NCI-H2107 treated with DMSO at 0.1 percent for 48 hours (cell line): ENCODE measurements at regions not wholly inside any gene's neighbourhood (a gene's known extent, or its start where the extent isn't known, plus 50 kb on each side); places are given as distances from the start of the nearest gene placed in this dataset.

ENCODE experiments used
- DNase-seq: peaks from one replicate; lab custom pipeline; 2025; ENCODE audit not compliant: unreplicated experiment; lab: John Stamatoyannopoulos, UW

DNA sequence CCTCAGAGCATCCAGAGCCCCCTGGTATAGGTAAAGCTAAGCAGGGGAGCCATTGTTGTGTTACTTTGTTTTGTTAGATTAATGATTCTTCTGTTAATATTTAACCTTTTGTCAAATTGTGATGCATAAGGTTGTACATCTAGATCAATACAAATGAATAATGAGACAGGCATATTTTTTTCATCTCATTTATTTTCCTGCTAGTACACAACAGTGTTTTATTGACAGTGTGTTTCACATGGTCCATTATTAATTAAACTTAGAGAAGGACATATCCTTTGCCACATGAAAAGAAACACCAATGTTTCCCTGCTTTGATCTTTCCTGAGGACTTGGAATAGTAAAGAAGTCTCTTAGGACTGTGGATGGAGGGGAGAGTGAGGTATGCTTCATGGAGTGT lies 543.6 kb upstream of the CFAP20DC start:
- no peak for DNase-seq

DNA sequence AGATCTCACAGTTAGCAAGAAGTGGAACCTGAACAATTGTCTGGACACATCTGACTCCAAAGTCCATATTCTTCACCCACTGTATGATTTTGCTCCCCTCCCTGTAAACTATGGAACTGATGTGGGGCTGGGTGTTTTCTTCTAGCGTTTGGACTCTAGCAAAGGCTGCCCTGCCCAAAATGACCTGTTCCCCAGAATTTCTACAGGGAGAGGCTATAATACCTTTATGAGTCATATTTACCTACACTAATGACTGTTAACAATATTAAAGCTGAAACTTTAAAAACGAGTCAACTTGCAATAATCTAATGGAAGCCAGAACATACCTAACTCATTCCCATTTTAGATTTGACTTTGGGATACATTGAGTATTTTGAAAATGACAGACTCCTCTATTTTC lies 531.2 kb upstream of the CFAP20DC start:
- no peak for DNase-seq

DNA sequence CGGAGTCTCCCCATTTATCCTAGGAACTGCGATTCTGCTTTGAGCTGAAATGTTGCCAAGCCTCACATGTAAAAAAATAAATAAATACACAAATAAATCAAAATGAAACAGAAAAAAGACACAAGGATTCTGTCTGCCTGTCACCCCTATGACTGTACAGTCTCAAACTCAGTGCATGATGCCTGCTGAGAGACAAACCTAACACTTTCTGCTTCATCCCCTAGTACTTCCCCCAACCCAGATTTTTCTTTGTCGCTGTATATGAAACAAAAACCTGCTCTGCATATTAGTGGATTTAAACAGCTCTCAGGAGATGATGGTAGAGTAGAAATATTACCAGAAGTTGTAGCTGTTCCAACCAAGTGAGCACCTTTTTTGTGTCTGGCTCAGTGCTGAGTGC lies 530.7 kb upstream of the CFAP20DC start:
- DNase-seq = no peak

DNA sequence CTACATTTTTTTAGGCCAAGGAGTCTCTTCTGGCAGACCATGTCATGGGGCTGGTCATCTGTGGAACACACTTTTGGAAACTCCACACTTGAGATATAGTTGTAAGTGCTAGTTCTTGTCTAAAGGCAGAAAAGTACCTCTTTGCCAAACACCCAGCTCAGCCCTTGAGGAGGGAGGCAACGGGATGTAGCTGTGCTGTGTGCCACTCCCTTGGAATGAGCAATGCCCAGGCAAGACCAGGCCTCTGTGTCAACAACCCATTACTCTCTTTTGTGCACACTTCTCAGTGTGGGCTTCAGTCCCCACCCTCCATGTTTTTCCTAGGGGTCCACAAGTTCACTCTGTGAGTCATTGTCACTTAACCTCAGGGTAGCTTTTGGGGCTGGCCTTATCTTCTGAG lies 528.3 kb upstream of the CFAP20DC start:
- DNase-seq = no peak

DNA sequence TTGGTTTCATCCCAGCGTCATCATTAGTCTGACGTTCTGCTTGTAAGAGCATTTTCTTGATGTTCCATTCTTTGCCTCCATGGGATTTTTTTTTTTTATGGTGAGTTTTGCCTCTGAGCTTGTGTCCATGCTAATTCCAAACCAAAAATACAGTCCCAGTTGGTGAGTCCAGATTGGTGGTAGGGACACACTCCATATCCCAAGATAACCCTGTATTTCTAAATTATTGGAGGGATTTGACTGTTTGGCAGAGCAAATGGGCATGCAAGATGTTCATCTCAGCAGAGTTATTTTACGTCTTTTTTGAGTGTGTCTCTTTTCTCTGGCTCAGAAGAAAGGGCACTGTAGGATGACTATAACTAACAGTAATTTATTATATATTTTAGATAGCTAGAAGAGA lies 526.8 kb upstream of the CFAP20DC start:
- DNase-seq = no peak

DNA sequence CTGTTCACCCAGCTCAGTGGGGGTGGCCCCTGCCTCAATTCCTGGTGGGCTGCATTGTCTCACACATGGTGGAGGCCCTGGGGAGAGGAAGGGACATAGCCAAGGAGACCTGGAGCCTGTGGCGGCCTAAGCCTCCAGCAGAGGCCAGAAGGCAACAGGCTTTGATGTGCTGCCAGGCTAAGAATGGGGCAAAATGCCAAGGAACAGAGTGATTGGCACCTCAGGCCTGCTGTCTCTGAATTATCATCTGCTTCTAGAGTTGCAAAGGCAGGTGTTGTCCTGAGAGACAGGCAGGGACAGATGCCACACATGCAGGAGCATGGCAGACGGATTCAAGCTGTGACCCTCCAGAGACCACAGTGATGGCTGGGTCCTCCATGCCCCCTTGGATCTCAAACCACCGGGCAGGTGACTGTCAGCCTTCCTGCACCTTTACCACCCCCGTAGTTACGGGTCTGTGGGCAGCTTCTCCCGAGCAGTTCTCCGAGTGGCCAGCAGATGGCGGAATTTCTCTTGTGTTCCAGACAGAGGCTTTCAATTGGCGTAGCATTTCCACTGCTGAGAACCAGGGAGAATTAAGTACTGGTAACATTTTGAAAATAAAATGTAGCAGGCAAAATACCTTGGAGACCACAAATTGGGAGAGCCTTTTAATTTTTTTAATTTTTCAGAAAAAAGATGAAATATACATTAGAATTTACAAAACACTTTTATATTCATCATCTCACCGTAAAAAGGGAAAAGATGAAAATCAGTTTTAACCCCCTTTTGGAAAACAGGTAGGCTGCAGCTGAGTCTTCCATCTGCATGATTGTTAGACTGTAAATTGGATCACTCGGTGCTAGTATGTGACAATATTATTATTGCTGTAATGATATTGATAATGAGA lies 525.5 kb upstream of the CFAP20DC start:
- peak; percentile 69 for DNase-seq

DNA sequence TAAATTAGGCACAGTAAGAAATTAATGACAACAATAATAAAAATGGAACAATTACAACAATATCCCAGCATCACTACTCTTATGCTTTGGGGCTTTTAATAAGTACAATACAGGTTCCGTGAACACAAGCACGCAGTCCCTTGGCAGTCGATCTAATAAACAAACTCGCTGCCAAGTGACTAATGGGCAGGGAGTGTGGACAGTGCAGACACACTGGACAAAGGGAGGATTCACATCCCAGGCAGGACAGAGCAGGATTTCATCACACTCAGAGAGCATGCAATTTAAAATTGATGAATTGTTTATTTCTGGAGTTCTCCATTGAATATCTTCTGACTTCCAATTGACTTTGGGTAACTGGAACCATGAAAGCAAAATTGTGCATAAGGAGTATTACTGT lies 524.1 kb upstream of the CFAP20DC start:
- DNase-seq = no peak

DNA sequence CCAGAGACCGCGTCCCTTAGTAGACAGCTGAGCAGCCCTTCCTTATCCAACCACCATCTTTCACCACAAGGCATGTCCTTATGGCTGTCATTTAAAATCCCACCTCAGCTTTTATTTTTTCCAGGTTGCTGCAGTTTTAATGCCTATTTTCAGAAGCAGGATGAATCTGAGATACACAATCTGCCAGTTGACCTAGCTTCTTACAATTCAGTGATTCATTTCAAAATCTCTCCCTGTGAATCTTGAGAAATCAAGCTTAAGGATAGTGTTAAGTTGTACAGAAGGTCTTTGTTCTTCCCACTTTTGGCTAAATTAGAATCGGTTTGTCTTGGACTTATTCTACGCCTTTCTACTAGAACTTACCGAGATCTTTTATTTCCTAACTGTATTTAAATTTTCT lies 522.3 kb upstream of the CFAP20DC start:
- DNase-seq = no peak

DNA sequence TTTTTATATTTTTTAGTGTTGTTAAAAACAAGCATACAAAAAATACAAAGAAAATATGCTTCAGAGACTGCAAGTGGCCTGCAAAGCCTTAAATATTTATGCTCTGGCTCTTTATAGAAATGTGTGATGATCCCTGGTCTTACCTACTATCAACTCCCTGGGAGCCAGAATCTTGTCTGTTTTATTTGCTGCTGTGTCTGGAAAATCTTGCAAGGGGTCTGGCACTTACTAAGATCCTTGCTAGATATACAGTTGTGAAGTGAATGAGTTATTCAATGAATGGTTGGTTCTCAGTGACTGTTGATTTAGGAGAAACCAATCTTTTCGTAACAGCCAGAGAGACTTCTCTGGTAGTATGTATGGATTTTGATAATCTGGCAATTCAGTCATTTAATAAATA lies 521.0 kb upstream of the CFAP20DC start:
- DNase-seq = no peak

DNA sequence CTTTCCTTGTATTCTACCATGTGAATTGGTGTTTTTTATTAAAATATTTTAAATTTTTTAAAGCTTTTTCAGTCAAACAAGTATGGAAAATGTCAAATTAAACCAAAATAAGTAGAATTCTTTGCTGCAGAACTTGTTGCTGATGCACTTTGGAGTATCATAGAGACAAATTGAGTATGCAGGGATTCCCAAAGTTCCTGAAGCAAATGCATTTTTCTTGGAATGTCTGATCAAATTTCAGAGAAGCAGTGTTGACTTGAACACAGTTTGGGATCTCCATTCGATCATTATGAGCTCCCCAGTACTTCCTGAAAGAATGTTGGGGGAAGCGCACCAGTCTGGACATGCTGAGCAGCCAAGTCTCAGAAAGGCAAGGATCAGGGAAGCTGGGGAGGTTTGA lies 517.8 kb upstream of the CFAP20DC start:
- no peak for DNase-seq

DNA sequence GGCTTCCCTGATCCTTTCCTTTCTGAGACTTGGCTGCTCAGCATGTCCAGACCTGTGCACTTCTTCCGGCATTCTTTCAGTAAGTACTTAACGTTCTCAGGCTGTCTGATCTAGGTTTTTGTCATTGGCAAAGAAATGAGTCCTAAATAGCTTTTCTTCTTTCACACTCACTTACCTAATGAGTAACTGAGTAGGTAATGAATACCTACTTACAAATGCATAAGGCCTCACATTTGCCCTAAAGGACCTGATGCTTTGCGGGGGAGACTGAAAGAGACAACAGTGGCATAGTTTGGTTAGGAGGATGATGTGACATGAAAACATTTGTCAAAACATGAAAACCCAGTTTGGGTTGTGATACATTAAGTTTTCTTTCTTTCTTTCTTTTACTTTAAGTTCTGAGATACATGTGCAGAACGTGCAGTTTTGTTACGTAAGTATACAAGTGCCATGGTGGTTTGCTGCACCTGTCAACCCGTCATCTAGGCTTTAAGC lies 516.7 kb upstream of the CFAP20DC start:
- DNase-seq = peak; percentile 2

DNA sequence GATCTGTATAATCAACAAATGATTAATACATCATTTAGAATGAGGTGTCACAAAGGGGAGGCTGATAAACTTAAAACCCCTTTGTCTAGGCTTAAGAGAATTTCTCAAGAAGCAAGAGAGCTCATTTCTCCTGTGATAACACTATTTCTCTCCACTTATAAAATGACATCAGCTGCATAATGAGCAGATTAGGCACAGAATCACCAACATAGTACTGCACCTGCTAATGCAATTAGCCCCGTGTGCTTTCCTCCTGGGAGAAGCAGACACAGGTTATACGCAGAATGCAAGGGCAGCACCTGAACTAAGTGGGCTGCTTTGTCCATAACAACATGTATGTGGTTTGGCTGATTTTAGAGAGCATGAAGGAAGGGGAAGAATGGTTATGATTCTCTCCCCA lies 515.3 kb upstream of the CFAP20DC start:
- DNase-seq = peak; percentile 50

DNA sequence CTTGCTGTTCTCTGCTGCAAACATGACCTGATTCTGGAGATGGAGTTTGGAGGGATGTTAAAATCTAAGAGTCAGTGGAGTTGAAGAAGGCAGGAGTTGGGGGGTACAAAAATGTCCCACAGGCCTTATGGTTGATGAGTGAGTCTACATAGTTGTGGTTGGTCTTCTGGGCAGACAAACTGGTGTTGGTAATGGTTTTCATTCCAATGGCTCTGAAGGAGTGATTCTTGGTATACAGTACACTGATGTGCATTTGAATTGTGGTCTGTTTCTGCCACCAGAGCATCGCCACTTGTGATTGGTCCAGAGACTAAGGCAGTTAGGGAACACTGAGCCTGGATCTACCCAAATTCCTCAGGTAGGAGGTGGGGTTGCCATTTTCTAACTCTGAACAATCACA lies 514.1 kb upstream of the CFAP20DC start:
- no peak for DNase-seq

DNA sequence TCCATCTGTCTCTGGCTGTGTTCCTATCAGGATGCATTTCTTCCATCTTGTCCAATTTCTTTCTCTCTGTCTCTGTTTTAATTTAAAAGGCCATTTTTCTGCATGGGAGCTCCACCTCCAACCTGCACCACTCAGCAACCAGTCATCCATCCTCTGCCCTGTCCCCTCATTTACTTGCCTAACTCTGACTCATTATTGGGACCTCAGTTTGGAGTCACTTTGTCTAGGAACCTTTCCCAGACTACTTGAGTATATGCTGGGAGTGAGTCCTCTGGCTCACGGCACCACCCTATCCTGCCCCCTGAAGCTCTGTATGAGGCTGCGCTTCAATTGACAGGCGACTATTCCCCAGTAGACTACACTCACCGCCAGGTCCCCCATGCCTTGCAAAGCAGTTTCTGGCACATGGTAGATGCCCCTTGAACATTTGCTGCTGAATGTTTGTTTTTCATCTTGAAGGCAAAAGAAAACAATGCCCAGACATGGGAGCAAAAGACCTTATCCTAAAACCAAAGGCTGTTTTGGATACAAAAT lies 513.3 kb upstream of the CFAP20DC start:
- DNase-seq = no peak

DNA sequence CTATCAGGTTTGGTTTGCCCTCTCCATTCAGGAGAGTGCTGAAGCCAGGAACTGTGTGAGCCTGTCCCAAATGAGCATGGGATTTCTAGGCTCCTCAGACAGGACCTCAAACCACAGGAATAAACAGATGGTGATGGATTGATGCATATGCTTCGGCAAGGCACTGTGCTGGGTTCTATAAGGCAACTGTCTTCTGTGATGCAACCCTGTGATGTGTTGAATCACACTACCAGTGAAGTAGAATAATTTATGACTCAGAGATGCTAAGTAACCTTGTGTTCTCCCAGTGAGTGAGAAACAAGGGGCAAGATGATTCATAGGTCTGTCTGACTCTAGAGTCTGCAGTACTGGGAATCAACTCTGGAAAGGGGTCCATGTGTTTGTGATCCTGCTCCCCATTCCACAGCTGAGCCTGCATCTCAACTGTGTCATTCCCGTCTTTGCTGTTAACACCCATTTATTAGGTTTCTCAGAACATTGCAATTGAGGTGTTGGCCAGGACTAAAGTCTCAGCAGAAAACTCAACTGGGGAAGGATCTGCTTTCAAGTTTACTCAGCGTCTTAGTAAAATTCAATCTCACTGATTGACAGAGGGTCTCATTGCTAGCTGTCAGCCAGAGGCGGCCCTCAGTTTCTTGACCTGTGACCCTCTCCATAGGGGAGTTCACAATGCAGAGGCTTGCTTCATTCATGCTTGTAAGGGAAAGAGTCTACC lies 510.1 kb upstream of the CFAP20DC start:
- no peak for DNase-seq

DNA sequence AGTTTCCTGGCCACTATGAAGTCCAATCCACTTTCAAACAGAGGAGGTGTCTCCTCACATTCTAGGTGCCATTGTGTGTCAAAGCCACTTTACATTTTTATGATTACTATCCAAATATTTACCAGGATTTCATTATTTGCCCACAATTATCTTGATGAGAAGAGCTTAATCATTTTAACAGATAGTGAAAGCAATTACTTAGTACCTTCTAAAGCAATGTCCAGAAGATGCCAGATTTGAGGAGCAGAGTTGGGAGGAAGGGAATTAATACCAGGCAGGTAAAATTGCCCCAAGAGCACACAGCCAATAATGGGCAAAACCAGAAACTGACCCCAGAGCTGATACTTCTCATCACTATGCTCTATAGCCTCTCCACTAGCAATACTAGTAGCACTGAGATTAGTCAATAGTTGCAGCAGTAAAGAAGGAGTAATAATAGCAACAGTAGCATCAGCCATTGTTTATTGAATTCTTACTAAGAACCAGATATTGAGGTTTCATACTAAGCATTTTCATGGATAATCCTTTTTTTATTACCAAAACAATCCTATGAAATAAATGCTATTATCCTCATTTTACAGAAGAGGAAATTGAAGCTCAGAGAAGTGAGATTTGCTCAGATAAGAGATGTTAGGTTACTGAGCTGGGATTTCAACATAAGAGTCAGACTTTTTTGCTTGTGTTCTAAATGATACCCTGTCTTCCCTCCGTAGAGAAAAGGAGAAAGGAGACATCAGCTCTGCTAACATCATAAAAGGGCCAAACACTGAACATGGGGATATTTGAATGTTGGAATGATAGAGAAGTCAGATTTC lies 509.3 kb upstream of the CFAP20DC start:
- DNase-seq = no peak

DNA sequence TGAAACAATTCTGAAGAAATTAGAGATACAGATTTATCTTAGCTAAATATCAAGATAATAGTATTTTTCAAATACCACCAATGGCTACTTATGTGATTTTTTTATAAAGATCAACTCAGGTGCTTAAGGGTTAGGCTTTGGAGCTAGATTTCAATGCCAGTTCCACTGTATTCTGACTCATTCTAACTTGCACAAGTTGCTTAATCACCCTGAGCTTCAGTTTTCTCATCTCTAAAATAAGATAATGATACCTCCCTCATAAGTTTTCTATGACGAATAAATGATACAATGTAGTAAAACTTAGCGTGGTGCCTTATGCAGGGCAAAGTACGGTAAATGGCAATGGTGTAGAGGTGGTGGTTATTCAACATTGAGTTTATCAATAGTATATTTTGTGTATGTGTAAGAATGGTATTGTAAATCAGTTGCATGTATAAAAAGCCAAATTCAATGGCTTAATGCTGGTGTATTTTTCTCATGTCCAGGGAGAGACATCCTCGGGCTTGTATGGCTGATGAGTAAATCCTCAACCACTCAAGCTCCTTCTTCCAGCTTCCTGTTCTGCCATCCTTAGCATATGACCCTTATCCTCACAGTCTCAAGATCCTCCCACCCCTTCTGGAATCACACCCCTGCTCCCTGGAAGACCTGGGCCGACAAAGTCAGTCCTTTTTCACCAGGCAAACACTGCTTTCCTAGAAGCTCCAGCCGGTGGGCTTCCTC lies 505.9 kb upstream of the CFAP20DC start:
- DNase-seq = no peak

DNA sequence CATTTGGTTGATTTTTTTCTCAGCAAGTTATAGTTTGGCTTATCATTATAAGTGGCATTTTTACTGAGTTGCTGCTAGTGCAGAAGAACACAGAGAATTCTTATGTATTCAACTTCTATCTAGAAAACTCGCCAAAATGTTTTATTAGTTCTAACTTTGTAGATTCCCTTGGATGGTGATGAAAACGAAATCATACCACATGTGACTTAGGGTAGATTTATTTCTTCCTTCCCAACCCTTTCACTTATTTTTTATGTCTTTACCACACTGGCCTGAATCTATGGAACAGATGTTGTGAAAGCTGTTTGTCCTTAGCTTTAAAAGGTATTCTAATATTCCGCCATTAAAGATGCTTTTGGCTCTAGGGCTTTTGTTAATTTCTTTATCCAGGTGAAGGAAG lies 503.3 kb upstream of the CFAP20DC start:
- DNase-seq = no peak

DNA sequence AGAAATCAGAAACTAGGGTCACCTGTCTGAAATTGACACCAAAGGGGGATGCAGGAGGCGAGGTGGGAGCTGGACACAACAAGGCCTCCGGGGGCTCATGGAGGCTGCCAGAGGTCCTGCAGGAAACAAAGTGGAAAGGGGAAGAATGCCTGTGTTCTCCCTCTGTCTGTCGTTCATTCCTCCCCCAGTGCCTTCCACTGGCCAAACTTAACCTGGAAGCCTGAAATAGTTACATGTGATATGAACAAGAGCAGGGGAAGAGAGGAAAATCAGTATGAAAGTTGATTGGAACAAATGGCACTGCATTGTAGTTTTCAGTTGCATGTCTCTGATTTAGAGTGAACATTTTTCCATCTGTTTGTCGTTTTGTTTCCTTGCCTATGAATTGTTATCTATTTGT lies 502.0 kb upstream of the CFAP20DC start:
- no peak for DNase-seq

DNA sequence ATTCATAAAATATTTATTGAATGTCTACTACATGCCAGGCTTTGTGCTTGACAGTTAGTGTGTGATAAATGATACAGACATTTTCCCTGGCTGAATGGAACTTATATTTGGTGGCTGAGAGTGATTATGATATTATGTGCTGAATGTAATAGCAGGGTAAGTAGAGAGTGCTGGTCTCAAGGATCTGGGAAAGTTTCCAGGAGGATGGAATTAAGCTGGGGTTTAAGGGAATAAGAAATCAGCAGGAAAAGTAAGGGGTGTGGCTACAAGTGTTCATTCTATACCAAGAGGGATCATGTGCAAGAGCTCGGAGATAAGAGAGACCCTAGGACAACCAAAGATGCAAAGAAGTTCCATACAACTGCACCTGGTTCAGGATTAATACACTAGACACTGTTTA lies 500.1 kb upstream of the CFAP20DC start:
- no peak for DNase-seq

DNA sequence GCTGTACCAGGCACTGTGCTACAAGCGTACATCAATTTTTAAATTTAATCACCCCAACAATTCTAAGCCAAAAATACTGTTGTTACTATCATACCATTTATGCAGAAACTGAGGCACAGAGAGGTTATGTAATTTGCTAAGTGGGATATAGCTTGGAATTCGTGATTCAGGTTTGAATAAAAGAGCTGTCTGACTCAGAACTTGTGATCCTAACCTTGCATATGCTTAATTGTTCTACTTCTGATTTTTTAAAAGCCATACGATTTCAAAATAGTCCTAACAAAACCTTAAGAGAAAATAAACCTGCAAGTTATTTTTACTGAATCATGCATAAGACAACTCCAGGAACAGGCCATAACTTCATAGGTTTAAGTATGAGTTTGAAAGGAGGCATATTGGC lies 498.0 kb upstream of the CFAP20DC start:
- DNase-seq = no peak
